Activated T-cell treated with anti-CD3 and anti-CD28 coated beads for 1 hour (primary cell): ENCODE measurements at regions not wholly inside any gene's neighbourhood (a gene's known extent, or its start where the extent isn't known, plus 50 kb on each side); places are given as distances from the start of the nearest gene placed in this dataset.

Experiments used
- DNase-seq: peaks from one replicate; pipeline ENCODE4 v3.0.0-alpha.2; 2020; ENCODE audit warnings: low read depth

GRCh38 chr5:128591598-128592455 is 53.8 kb upstream of the FBN2 start:
- DNase-seq = no peak

DNA sequence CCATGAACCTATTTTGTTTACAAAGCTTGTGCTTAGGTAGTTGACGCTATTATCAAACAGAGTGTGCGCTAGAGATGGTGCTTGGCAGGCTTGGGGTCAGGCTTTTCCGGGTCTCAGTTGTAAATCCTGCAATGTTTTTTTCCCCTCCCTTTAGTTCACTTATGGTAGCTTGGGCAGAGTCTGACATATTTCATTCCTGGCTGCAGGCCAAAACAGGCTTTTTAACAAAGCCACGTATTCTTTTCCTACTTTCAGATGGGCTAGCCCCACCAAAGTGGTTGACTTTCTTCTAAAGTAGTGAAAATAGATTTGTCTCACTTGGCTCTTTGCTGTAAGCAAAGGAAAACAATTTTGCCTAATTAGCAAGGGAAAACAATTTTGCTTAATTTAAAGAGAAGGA is 58.0 kb upstream of the FBN2 start:
- no peak for DNase-seq

GRCh38 chr5:128597156-128597555 is 59.1 kb upstream of the FBN2 start:
- DNase-seq = no peak

- no peak for DNase-seq
Measured at GRCh38 chr5:128613128-128613527, 75.1 kb upstream of the FBN2 start.

DNA sequence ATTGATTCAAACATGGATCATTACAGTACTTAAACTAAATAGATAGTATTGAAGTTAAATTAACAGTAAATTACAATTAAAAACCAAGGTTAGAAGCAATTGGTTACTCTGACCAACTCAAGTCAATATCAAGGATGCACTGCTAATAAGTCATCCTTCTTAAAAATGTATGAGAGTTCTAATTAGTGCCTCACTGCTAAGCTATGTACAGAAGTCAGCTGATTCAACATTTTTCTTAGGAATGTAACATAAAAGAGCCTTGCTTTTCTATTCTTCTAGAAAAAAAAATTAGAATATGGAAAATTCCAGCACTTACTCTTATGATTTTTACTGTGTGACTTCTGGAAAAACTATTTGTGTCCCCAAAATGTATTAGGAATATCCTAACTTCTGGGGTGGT is 75.7 kb upstream of the FBN2 start:
- no peak for DNase-seq

DNA sequence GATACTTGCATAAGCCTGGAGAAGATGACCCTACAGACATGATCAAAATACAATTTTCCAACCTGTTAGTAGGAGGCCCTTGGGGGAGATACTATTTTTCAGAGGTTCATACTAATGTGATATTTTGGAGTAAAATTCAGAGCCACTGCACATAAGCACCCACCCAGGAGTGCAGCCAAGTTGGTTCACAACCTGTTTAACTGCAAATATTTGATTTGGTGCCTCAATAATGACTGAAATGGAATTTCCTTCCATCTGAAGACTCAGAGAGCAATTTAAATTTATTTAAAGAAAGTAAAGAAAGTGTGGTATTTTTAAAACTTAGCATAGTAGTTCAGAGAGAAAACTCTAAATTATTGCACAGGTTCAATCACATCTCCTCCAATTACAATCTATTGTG is 77.5 kb upstream of the FBN2 start:
- DNase-seq = no peak

GRCh38 chr5:128626536-128627090 is 88.6 kb upstream of the FBN2 start:
- no peak for DNase-seq

GRCh38 chr5:128627939-128628338 is 89.9 kb upstream of the FBN2 start:
- DNase-seq = no peak

GRCh38 chr5:128629157-128629556 is 91.1 kb upstream of the FBN2 start:
- DNase-seq = no peak

DNA sequence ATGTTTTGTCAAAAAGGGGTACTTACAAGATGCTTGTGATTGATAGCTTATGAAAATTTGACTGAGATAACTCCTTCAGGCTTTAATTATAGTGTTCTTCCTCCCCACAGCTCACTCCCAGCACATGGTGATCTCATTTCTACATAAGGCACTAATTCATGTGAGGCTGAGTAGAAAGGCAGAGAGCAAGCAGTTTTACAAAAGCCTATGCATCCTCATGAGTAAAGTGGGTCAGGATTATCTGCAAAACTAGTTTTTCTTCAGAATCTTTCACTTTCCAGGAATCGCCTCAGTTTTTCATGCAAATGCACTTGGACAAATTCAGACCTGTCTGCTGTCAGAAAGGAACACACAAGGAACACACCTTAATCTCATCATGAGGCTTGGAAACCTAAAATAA is 92.1 kb upstream of the FBN2 start:
- no peak for DNase-seq

- no peak for DNase-seq
Measured at GRCh38 chr5:128631771-128632170, 93.7 kb upstream of the FBN2 start.

DNA sequence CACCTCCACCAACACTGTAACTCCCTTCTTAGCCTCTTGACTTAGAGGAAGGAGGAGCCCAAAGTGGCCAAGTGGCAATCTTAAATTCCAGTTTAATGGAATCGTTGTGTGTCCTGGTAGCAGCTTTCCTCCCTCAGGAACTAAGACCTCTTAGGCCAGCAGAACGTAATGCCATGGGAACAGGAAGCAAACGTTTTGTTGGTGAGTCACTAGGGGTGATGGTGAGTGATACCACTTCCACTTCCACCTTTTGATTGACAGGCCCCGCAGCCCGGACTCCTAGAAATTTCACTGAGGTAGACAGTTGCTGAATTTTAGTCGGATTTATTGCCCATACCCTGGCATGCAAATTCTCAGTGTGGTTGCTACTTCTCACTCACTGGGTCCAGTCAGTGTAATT is 94.2 kb upstream of the FBN2 start:
- DNase-seq = no peak

- no peak for DNase-seq
Measured at GRCh38 chr5:128633901-128634300, 95.9 kb upstream of the FBN2 start.

- no peak for DNase-seq
Measured at GRCh38 chr5:128635379-128635778, 97.3 kb upstream of the FBN2 start.

GRCh38 chr5:128636361-128636760 is 98.3 kb upstream of the FBN2 start:
- DNase-seq = no peak

- DNase-seq = no peak
Measured at GRCh38 chr5:128637031-128637430, 99.0 kb upstream of the FBN2 start.

GRCh38 chr5:128641861-128642260 is 103.8 kb upstream of the FBN2 start:
- no peak for DNase-seq

DNA sequence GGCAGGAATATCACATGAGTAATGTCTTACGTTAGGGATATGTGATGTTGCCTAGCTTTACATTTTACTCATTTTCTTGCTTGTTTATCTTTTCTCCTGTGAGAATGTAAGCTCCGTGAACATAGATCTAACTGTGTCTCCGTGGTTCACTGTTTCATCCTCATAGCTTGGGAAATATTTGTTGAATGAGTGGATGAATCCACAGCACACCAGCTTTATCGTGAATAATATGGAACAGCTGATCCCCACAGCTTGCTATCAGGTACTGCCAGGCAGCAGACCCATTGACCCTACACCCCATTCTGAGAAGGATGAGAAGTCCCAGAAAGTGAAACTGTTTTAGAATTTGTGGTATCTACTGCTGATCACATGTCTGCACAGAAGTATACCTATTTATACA is 106.8 kb upstream of the FBN2 start:
- DNase-seq = no peak

DNA sequence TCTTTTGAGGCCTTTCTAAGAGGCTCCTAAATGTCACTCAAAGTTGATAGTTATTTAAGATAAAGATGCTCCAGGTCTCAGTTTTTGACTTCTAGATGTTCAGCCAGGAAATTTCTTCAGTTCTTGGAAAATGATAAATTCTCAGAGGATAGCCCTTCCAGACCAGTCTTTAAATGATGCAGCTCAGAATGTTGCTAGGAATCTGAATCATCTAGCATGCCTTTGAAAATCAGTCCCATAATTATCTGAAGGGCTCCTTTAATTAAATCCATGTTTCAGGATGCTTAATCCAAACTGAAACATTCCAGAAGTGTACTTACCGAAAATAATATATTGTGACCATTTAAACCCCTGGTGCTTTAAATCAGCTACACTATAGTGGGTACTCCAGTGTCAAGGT is 107.5 kb upstream of the FBN2 start:
- no peak for DNase-seq

- no peak for DNase-seq
Measured at GRCh38 chr5:128646176-128646575, 108.1 kb upstream of the FBN2 start.

DNA sequence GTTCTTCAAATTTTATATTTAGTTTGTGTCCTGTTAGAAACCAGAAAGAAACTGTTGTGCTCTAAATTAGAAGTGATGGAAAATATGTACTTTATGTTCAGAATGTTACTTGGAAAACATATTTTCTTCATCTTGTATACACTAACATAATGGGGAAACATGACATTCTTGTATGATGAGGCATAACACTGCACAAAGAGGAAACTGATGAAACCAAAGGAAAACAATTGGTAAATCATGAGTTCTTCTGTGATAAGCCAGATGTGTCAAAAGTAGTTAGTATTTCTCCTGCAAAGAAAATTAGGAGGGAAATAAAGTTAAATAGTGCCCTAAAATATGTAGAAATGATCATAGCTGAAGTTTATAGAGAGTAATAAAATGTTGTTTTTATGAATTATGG is 111.1 kb upstream of the FBN2 start:
- DNase-seq = no peak

GRCh38 chr5:128662997-128663396 is 125.0 kb upstream of the FBN2 start:
- DNase-seq = no peak

DNA sequence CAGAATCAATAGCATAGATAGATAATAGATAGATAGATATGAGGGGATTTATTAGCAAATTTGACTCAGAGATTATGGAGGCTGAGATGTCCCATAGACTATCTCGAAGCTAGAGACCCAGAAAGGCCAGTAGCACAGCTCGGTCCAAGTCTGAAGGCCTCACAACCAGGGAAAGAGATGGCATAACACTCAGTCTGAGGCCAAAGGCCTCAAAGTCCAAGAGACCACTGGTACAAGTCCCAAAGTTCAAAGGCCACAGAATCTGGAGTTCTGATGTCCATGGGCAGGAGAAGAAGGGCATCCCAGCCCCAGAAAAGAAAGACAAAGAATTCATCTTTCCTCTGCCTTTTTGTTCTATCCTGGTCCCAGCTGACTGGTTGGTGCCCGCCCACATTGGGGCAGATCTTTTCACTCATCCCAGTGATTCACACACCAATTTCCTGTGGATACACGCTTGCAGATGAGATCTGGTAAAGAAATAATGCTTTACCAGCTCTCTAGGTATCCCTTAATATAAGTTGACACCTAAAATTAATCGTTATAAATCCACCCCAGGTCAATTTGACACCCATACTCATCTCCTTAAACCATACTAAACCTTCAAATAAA is 127.8 kb upstream of the FBN2 start:
- DNase-seq = no peak

DNA sequence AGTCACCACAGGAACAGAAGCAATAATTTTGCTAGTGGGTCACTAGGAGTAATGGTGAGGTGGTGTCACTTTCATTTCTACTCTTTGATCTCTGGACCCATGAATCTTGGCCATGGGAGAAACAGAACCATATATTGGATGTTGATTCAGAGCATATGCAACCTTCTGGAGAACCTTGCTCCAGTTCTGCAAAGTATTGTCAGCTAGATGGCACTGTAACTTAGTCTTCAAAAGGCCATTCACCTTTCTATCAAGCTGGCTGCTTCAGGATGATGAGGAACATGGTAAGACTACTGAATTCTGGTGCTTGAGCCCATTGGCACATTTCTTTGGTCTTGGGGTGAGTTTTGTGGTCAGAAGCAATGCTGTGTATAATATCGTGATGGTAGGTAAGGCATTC is 129.1 kb upstream of the FBN2 start:
- no peak for DNase-seq
